ENCODE measurements at regions not wholly inside any gene's neighbourhood (a gene's known extent, or its start where the extent isn't known, plus 50 kb on each side); places are given as distances from the start of the nearest gene placed in this dataset.
"Not testable (repeated sequence)": the region's sequence is repeated elsewhere in the genome, so short reads cannot be mapped to it uniquely, and the experiment has no call there.

DNA sequence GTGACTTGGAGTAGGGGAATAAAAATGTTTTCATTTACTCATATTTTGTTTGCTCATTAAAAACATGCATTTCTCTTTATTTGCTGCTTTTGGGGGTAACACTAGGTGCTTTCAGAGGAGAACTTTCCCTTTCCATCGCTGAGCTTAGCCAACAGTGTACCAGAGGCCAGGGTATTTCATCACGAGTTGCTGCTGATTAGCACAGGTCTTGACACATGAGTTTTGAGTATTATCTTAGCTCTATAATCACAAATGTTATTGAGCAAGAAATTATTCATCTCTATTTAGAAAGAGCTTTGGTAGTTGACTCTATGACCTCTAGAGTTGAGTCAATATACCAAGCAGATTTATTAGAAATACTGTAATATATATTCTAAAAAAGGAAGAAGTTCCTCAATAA is 375.9 kb downstream of the NXPH1 start:
- DNase-seq (ENCODE audit: low spot score), result no peak

DNA sequence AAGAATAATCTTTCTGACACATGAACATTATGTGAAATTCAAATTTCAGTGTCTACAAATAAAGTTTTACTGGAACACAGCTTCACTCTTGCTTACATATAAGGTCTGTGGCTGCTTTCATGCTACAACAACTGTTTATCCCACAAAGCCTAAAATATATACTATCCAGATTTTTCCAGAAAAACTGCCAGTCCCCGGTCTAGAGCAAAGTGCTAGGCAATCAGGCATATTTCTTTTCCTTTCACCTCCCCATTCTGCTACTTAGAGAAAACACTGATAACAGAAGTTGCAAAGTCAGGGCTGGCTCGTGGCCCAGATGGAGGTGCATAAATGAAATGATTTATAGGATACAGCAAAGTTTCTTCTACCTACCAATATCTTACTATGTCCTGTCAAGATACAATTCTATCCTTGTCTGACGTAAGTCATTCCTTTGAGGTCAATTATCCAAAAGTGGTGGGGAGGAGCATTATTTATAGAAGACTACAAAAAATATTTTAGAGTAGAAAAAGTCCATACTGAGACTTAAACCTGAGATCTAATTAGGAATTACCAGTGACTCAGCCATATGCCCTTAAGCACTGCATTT is 384.1 kb downstream of the NXPH1 start:
- DNase-seq (ENCODE audit: low spot score), result no peak

DNA sequence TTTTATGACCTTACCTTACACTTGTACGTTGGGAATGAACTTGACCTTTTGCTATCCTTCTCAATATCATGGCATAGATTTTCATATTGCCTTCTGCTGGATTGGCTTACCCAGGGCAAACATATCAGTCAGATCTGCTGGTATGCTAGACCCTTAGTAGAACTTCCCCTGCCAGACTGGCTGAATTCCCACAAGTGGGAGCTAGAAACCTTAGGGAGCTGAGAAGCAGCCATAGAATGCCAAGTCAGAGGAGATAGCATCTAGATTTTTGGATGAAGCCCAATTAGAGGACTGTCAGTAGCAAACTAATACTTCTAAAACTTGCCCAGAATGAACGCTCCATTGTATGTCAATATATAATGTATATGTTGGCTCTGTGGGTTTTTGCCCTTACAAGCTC is 385.0 kb downstream of the NXPH1 start:
- no peak for DNase-seq (ENCODE audit: low spot score)

DNA sequence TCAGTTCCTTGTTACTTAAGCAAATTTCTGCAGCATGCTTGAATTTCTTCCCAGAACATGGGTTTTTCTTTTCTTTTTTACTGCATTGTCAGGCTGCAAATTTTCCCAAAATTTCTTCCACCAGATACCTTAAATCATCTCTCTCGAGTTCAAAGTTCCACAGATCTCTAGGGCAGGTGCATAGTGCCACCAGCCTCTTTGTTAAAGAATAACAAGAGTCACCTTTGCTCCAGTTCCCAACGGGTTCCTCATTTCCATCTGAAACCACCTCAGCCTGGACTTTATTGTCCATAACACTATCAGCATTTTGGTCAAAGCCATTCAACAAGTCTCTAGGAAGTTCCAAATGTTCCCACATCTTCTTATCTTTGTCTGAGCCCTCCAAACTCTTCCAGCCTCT is 389.2 kb downstream of the NXPH1 start:
- DNase-seq (ENCODE audit: low spot score), result no peak

DNA sequence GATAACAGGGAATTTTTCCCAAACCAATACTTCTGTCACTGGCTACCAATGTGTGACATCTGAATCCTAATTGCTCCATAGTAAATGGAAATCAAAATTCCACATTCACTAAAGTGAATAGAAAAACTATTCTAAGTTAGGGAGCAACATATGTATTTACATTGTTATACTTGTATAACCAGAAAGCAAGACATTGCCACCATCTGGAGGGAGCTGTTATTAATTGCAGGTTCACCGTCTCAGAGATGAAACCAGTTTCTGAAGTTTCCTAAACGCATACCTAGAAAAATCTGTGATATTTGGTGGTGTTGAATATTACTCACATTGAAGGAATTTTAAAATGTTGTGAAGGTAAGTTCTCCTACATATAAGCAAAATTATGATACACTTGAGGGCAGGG is 390.1 kb downstream of the NXPH1 start:
- no peak for DNase-seq (ENCODE audit: low spot score)

DNA sequence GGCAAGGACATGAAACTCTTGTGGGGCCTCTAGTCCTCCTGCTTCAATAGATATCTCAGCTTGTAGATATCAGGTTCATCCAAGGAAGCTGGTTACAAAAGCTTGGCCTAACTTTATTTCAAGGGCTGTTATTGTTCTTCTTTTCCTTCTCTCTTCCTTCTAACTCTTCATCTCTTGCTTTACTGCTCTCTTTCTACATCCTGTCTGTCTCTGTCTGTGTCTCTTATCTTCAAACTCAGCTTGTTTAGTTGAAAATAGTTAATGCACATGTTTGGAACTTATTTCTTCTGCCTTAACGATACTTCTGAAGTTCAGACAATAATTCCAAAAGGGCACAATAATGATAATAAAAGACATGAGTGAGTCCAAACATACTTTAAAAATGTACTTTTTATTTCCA is 393.9 kb downstream of the NXPH1 start:
- no peak for DNase-seq (ENCODE audit: low spot score)

DNA sequence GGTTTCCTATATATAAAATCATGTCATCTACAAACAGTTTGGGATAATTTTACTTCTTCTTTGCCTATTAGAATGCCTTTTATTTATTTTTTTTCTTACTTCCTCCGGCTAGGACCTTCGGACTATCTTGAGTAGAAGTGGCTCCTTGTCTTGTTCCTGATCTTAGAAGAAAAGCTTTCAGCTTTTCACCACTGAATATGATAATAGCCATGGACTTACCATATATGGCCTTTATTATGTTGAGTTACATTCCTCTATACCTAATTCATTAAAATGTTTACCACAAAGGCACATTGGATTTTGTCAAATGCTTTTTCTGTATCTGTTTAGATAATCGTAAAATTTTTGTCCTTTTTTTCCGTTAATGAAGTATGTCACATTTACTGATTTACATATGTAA is 395.7 kb downstream of the NXPH1 start:
- no peak for DNase-seq (ENCODE audit: low spot score)

DNA sequence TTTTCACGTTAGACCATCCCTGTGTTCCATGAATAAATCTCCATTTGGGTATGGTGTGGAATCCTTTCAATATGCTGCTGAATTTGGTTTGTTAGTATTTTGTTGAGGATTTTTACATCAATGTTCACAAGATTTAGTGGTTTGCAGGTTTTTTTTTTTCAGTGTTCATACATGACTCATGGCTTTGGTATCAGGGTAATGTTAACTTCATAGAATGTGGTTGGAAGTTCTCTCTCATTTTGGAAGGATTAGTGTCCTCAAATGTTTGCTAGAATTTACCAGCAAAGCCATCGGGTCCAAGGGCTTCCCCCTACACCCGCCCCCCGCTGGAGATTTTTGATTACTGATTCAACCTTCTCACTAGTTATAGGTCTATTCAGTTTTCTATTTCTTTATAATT is 398.0 kb downstream of the NXPH1 start:
- no peak for DNase-seq (ENCODE audit: low spot score)

DNA sequence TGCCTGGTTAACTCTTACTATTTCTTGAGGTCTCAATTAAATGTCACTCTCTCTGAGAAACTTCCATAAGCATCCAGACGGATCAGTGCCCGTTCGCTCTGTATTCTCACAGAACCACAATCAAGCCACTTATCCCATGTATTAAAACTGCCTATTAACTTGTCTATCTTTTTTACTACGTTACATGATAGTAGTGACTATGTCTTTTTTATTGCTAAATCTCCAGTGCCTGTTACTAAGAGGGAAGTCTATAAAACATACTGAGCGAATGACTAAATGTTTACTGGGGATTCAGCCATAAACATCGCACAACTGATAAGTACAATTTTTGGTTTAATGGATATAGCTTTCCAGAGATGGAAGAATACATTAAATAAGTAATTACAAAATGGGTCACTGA is 399.9 kb downstream of the NXPH1 start:
- no peak for DNase-seq (ENCODE audit: low spot score)

DNA sequence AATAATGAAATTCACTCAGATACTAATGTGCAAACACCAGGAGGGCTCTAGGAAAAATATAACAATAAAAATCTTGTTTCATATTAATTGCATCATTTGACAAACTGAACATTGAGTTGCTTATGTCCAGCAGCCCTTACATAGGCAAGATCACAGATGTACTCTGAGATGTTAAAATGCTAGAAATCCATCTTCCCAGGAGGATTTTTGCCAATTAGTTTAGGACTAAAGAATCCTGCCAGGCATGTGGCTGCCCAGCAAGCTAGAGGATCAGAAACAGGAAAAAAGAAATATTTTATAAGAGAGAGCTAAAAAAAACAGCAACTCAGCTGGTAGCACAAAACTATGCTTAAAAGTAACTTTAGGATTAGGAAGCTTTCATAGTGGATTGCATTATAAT is 407.8 kb downstream of the NXPH1 start:
- DNase-seq (ENCODE audit: low spot score), result no peak

DNA sequence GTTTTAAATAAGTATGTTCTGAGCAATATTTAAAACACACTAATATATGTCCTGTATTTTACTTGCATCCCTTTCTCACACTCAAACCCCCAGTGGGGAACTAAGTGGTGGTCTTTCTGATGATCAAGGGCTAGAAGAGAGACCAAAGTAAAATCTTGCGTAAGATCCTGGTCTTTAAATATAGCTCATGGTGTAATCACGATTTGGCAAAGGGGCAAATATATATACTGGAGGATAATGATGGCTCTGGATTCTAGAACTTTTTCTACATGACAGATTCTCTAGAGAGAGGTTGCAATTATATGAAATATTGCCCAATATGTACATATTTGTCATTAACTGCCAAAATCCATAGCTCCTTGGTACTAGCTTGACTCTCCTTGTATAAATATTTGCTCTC is 438.3 kb downstream of the NXPH1 start:
- no peak for DNase-seq (ENCODE audit: low spot score)

DNA sequence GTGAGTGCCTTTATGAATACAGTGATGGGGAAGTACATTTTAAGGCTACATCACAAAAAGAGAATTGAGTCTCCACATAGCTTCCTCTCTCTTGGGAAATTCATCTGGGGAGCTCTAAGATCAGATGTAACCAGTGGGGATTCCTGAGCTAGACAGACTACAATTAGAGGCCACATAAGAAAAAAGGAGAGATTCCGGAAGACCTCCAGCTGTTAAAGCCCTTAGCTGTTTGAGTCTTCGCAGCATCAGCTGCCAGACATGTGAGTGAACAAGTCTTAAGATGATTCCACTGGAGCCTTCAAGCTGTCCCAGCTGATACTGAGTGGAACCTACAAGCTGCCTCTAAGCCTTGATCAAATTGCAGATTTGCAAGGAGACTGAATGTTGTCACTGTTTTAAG is 448.5 kb downstream of the NXPH1 start:
- no peak for DNase-seq (ENCODE audit: low spot score)

DNA sequence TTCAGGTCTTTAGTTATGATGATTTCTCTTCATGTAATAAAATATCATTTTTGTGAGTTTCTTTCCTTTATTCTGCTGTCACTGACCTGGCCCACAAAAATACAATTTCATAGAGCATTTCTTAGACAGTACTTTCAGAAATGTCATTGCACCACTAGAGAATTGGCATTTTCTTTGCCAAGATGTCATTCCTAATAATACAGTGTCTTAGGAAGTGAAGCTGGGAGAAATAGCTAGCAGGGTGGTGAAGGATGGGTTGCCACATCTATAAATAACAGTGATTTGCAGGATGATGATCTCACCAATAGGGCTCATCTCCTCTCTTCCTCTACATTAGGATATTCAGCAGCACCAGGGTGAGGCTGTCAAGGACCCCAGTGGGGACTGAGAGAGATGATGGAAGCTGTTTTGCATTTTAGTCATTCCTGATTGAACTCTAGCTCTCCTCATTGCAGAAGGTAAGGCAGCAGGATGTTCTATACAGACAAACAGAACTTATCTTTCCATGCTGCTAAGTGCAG is 452.1 kb downstream of the NXPH1 start:
- DNase-seq (ENCODE audit: low spot score), result no peak

DNA sequence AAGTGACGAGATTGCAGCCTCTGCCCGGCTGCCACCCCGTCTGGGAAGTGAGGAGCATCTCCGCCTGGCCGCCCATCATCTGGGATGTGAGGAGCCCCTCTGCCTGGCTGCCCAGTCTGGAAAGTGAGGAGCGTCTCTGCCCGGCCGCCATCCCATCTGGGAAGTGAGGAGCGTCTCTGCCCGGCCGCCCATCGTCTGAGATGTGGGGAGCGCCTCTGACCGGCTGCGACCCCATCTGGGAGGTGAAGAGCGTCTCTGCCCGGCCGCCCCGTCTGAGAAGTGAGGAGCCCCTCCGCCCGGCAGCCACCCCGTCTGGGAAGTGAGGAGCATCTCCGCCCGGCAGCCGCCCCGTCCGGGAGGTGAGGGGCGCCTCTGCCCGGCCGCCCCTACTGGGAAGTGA is 456.9 kb downstream of the NXPH1 start:
- not testable (repeated sequence) for DNase-seq (ENCODE audit: low spot score)

DNA sequence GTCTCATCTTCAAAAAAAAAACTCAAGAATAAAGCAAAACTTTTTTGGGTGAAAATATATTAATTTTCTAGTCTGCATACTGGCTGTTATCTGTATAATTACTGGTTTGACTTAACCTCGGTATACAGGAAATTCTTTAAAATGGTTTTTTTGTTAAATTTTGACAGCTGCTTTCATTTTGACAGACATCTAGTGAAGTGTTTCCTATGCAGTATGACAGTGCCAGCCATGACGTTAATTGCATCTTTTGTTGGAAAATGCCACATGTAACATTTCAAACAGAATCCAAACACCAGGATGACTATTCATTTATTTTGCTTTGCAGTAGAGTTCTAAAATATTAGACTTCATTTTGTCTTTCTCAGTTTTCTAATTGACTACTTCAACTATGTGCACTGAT is 460.4 kb downstream of the NXPH1 start:
- no peak for DNase-seq (ENCODE audit: low spot score)

DNA sequence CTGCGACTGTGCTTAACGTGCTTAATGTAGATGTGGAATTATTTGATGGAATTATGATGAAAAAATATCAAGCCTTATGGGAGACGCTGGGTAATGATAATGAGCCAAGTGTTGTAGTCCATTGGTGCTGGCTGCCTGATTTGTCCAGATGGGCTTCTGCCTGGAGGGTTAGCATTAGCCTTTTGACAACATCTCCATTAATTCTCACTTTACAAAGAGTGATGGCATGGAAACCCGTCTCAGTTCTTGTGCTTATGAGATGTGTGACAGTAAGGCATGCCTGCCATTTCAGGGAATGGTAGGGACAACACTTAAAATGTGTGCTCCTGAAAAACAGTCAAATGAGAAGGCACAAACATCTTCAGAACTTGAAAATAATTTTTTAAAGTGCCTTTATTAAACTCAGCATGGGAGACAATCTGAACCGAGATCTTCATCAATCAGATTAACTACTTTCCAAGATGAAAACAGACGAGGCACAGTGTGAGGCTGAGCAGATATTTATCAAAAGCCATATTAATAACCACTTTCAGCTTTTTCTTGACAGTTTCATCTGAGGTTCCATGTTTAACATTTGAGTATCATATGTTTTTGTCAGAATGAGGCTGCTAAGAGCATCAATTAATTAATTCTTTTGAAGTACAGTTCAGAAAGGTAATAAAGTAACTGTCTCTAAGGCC is 473.1 kb downstream of the NXPH1 start:
- DNase-seq (ENCODE audit: low spot score), result no peak

DNA sequence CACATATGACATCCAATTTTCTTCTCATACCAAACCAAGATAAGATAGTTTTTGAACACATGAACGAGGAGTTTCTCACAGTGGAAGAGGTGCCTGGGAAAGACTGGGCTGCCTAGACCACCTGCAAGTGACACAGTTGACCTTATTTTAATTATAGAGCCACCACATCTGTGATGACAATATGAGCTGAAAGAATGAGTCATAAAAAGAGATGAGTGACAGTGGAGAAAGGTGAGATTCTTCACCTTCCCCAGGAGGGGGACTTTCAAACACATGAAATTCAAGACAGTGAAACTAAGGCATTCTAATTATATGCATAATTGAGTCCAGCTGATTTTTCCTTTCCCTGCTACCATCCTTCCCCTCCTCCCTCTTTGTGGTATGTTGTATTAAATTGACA is 475.5 kb downstream of the NXPH1 start:
- DNase-seq (ENCODE audit: low spot score), result no peak

DNA sequence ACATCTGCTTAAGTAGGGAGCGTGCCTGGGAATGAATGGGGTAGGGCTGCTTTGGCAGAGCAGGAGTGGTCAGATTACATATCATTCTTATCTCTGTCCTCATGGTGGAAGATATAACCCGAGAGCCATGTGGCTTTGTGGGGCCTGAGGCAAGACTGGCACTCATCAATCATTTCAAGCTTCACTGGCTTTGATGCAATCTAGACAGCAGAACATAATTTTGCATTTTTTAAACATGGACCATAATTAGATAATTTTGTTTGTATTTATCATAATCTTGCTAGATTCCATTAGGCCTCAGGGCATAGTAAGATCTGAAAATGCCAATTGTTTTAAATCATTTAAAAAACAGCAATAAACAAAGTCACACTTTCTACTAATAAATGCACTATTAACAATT is 480.3 kb downstream of the NXPH1 start:
- DNase-seq (ENCODE audit: low spot score), result no peak

DNA sequence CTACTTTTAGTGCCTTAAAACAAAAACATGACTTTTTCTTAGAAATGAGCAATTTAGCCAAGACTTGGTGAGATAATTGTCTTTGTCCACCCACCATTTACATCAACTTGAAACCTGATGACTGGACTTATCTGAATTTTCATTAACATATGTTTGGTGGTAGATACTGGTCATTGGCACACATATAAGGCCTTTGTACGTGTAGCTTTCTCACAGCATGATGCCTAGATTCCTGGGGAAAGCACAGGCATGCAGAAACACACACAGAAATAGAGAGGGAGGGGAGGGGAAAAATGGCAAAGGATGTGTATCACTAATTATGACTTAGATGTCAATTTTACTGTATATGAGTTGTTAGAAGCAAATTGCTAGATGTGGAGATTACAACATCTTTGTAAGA is 488.4 kb downstream of the NXPH1 start:
- DNase-seq (ENCODE audit: low spot score), result no peak

DNA sequence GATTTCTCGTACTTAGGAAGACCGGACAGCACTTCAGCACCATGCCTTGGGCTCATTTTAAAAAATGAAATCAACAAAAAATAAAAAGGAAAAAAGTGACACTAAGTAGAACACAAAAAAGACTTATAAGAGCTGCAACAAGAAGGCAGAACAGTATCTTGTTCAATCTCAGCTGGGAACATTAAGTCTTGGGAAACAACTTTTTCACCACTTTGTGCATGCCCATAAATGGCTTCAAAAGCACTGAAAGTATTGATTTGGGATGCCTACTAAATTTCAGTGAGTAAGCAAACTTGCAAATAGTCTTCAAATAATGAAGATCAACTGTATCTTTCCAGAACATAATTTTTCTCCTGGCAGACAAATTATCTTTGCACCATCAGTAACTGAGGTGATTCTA is 489.3 kb downstream of the NXPH1 start:
- DNase-seq (ENCODE audit: low spot score), result no peak

DNA sequence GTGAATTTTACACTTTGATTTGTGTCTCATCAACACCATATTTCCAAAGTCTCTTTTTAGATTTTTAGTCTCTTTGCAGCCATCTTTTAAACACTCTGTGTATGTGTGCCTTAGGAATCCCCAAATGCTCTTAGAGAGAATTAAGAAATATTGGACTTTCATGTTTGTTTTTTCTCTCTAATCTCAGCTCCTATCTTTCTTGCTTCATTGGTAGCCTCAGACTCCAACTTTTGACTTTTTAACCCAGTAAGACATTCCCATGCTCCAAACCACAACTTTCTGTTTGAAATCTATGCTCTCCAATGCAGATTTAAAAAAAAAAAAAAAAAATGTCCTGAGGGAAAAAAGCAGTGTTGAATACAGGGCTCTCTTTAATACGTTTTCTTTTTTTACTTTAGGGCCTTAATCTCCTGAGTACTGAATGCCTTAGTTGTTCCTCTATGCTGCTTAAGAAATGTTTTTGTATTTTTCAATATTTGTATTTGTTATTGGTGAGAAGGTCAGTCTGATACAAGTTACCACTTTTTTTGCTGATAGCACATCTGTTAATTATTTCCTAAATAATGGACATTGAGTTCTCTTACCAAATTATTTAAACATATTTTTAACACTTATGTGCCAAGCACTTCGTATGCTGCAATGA is 489.9 kb downstream of the NXPH1 start:
- DNase-seq (ENCODE audit: low spot score), result no peak

DNA sequence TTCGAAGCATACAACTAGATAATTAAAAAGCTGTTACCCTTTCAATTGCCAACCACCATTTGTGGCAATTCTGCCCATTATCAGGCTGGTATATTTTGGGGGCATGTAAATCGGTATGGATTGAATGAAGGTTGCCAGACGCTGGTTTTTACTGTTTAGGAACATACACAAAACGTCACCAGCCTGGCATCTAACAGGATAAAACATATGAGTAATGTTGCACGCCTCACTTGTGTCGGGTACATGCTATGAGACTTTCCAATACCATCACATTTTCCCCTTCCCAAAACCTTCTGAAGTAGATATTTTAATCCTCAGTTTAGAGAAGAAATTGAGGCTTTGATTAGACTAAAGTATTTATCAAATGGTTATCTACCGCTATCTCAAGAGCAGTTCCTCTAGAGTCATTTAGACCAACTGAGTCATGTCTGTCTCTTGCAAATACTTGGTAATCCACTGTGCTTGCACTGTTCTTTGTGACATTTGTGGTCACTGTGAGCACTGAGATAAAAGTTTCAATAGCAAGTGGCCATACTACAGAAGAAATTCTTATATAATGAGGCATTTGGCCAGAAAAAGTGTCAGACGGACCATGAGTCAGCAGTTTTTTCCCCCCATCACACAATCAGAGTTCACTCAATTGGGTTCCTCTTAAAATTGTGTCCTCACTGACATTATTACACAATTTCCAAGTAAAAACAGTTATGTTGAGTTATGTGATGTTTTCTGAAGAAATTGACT is 498.7 kb downstream of the NXPH1 start:
- no peak for DNase-seq (ENCODE audit: low spot score)

DNA sequence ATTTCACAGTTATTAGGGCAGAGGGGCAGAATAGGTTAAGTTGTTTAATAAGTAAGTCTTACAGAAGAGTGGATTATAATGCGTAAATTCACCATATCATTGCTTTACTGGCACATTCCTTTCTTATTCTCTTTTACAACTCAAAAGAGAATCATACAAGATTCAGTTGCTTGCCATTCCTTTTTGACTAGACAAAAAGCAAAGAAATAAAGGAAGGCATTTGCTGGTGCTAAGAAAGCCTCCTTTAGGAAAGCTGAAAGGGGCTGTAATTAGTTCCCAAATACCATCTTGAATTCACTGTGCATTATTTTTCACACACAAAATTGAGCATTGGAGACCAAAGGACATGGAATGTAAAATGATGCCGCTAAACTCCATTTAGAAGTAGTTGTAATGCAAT is 499.3 kb downstream of the NXPH1 start:
- no peak for DNase-seq (ENCODE audit: low spot score)

Data from hematopoietic multipotent progenitor cell treated with erythropoietin and hydrocortisone succinate and interleukin-3 and kit ligand, for 15 days (in vitro differentiated cells).